HEK293 (cell line): ENCODE measurements at regions not wholly inside any gene's neighbourhood (a gene's known extent, or its start where the extent isn't known, plus 50 kb on each side); places are given as distances from the start of the nearest gene placed in this dataset.

Experiments
- CTCF ChIP-seq: fragments of 450-650 bp; formaldehyde crosslinking; IDR thresholded peaks from 2 replicates; pipeline ENCODE4 v1.5.1; 2016; ENCODE audit warnings: missing biosample characterization, missing genetic modification characterization
- GLI4 ChIP-seq: fragments of 450-650 bp; formaldehyde crosslinking; IDR thresholded peaks from 2 replicates; pipeline ENCODE4 v1.5.1; 2016; ENCODE audit warnings: missing biosample characterization, missing genetic modification characterization
- KLF9 ChIP-seq: fragments of 450-650 bp; formaldehyde crosslinking; IDR thresholded peaks from 2 replicates; pipeline ENCODE4 v1.5.1; 2016; ENCODE audit warnings: missing biosample characterization, missing genetic modification characterization, low read depth
- REST ChIP-seq: fragments of 450-650 bp; formaldehyde crosslinking; IDR thresholded peaks from 2 replicates; pipeline ENCODE4 v1.5.1; 2016; ENCODE audit warnings: missing biosample characterization, missing genetic modification characterization
- SCRT2 ChIP-seq: fragments of 450-650 bp; formaldehyde crosslinking; IDR thresholded peaks from 2 replicates; pipeline ENCODE4 v1.5.1; 2016; ENCODE audit warnings: missing biosample characterization, missing genetic modification characterization
- SP3 ChIP-seq: fragments of 450-650 bp; formaldehyde crosslinking; IDR thresholded peaks from 2 replicates; pipeline ENCODE4 v1.5.1; 2016; ENCODE audit warnings: missing biosample characterization, missing genetic modification characterization
- ZNF155 ChIP-seq: fragments of 450-650 bp; formaldehyde crosslinking; IDR thresholded peaks from 2 replicates; pipeline ENCODE4 v1.5.1; 2016; ENCODE audit warnings: missing biosample characterization, missing genetic modification characterization
- ZNF24 ChIP-seq: fragments of 450-650 bp; formaldehyde crosslinking; IDR thresholded peaks from 2 replicates; pipeline ENCODE4 v1.5.1; 2016; ENCODE audit warnings: missing biosample characterization, missing genetic modification characterization
- ZNF324 ChIP-seq: fragments of 450-650 bp; formaldehyde crosslinking; IDR thresholded peaks from 2 replicates; pipeline ENCODE4 v1.5.1; 2016; ENCODE audit warnings: missing biosample characterization, missing genetic modification characterization
- ZNF513 ChIP-seq: fragments of 450-650 bp; IDR thresholded peaks from 2 replicates; pipeline ENCODE4 v1.5.1; 2018; ENCODE audit warnings: missing biosample characterization, missing genetic modification characterization
- ZNF600 ChIP-seq: fragments of 450-650 bp; formaldehyde crosslinking; IDR thresholded peaks from 2 replicates; pipeline ENCODE4 v1.5.1; 2016; ENCODE audit warnings: missing biosample characterization, missing genetic modification characterization
- ZNF76 ChIP-seq: fragments of 450-650 bp; formaldehyde crosslinking; IDR thresholded peaks from 2 replicates; pipeline ENCODE4; 2016; ENCODE audit warnings: low read depth, missing biosample characterization, missing genetic modification characterization, borderline replicate concordance

GRCh38 chr4:110675426-110675825 lies 52.5 kb upstream of the PITX2 start:
- TF ChIP-seq CTCF: no peak
- TF ChIP-seq GLI4: no peak
- no peak for TF ChIP-seq ZNF155 (tag by site-specific recombination)
- no peak for TF ChIP-seq ZNF24 (tag by site-specific recombination)
- no peak for TF ChIP-seq KLF9 (tag by site-specific recombination)
- TF ChIP-seq SCRT2 (tag by site-specific recombination): no peak
- no peak for TF ChIP-seq REST (tag by site-specific recombination)
- no peak for TF ChIP-seq ZNF76 (tag by site-specific recombination)
- no peak for TF ChIP-seq SP3 (tag by site-specific recombination)
- no peak for TF ChIP-seq ZNF324 (tag by site-specific recombination)
- no peak for TF ChIP-seq ZNF600 (tag by site-specific recombination)
- no peak for TF ChIP-seq ZNF513 (tag by site-specific recombination)
